Endothelial cell of umbilical vein (primary cell): ENCODE measurements at regions not wholly inside any gene's neighbourhood (a gene's known extent, or its start where the extent isn't known, plus 50 kb on each side); places are given as distances from the start of the nearest gene placed in this dataset.

Source experiments
- BruUV-seq: library from RNA; stranded (reverse); fragments of 400-500 nt; replicated peaks from 2 replicates; lab custom pipeline; 2021; lab: Mats Ljungman, UMichigan
- CTCF ChIA-PET: fragments of 300-600, 350-600 bp; sonication (Branson Sonifier 250); formaldehyde crosslinking; loops from one replicate; lab custom pipeline; 2021; ENCODE audit warnings: antibody characterized with exemption, inconsistent platforms; lab: Charles Lee
- POLR2A ChIA-PET: fragments of 300-600, 350-600 bp; sonication (Branson Sonifier 250); formaldehyde crosslinking; loops from one replicate; lab custom pipeline; 2021; ENCODE audit warnings: antibody characterized with exemption, inconsistent platforms; lab: Charles Lee
- DNase-seq: peaks from one replicate; pipeline ENCODE4 v3.0.0-alpha.2; 2011; ENCODE audit warnings: low read depth, low spot score
- FAIRE-seq: peaks from 2 replicates; lab custom pipeline; 2011; peaks lifted over from hg19 to GRCh38; lab: Jason Lieb, UNC
- H2AFZ ChIP-seq: 2 replicates; pipeline ENCODE4 v1.6.0; 2012; ENCODE audit warnings: low read depth, low read length, control low read depth, inconsistent platforms
- H3K27ac ChIP-seq: 2 replicates; pipeline ENCODE4 v1.5.1; 2011; ENCODE audit warnings: low read depth, mild to moderate bottlenecking, control low read depth, low read length, moderate library complexity; ENCODE audit not compliant: insufficient read depth
- H3K27me3 ChIP-seq, 2 experiments: 2 replicates each; pipeline versions ENCODE4 v1.6.0 to v1.6.1; 2011; ENCODE audit warnings: low read length in 2 of 2, mixed read lengths in 1 of 2; ENCODE audit not compliant: control insufficient read depth in 2 of 2, insufficient read depth in 2 of 2
- H3K36me3 ChIP-seq, 2 experiments: 2 replicates in 1 of 2; 3 replicates in 1 of 2; pipeline ENCODE4 v1.5.1; 2011; ENCODE audit warnings: low read length in 2 of 2, mild to moderate bottlenecking in 1 of 2, moderate library complexity in 1 of 2; ENCODE audit not compliant: control insufficient read depth in 2 of 2, insufficient read depth in 2 of 2; ENCODE audit errors: extremely low read depth in 1 of 2
- H3K4me1 ChIP-seq: 3 replicates; pipeline ENCODE4 v1.5.1; 2011; ENCODE audit warnings: mild to moderate bottlenecking, low read length; ENCODE audit not compliant: control insufficient read depth, insufficient read depth; ENCODE audit errors: extremely low read depth
- H3K4me2 ChIP-seq: 2 replicates; pipeline ENCODE4 v1.6.1; 2011; ENCODE audit warnings: low read length, control low read depth, mixed read lengths; ENCODE audit not compliant: insufficient read depth
- H3K4me3 ChIP-seq, 3 experiments: fragments of 200-600 bp in 1 of 3; sonication (generic), shearing (Covaris generic) in 1 of 3; replicated peaks in 1 of 3; 2 replicates each; pipeline ENCODE4 v1.5.1; 2011 to 2016; ENCODE audit warnings: control low read depth in 3 of 3, low read length in 3 of 3, mild to moderate bottlenecking in 2 of 3, inconsistent platforms in 1 of 3, low read depth in 1 of 3, moderate library complexity in 1 of 3; ENCODE audit not compliant: insufficient read depth in 1 of 3
- H3K79me2 ChIP-seq: 2 replicates; pipeline ENCODE4 v1.6.0; 2012; ENCODE audit warnings: low read length, inconsistent platforms; ENCODE audit not compliant: control insufficient read depth, insufficient read depth
- H3K9ac ChIP-seq: replicated peaks from 2 replicates; pipeline ENCODE3; 2011; ENCODE audit warnings: low read length, control low read depth; ENCODE audit not compliant: insufficient read depth; ENCODE audit errors: extremely low read depth
- H3K9me1 ChIP-seq: replicated peaks from 3 replicates; pipeline ENCODE4 v1.6.0; 2011; ENCODE audit warnings: mild to moderate bottlenecking, low read length; ENCODE audit not compliant: control insufficient read depth, insufficient read depth; ENCODE audit errors: extremely low read depth
- H3K9me3 ChIP-seq: replicated peaks from 2 replicates; pipeline ENCODE4 v1.5.1; 2012; ENCODE audit warnings: low read length, inconsistent platforms; ENCODE audit not compliant: control insufficient read depth, insufficient read depth
- H4K20me1 ChIP-seq: replicated peaks from 2 replicates; pipeline ENCODE3; 2011; ENCODE audit warnings: mild to moderate bottlenecking, low read length; ENCODE audit not compliant: control insufficient read depth, insufficient read depth; ENCODE audit errors: extremely low read depth
- EZH2 ChIP-seq: IDR thresholded peaks from 2 replicates; pipeline ENCODE4 v1.6.1; 2012; ENCODE audit warnings: borderline replicate concordance, low read depth, mild to moderate bottlenecking, moderate library complexity, low read length, inconsistent platforms; ENCODE audit not compliant: severe bottlenecking
- FOS ChIP-seq: IDR thresholded peaks from 2 replicates; pipeline ENCODE4 v1.6.1; 2011; ENCODE audit warnings: mild to moderate bottlenecking, low read length, moderate library complexity, borderline replicate concordance; ENCODE audit not compliant: insufficient read depth
- GATA2 ChIP-seq: IDR thresholded peaks from 2 replicates; pipeline ENCODE4 v1.7.0; 2011; ENCODE audit warnings: low read depth, mild to moderate bottlenecking, moderate library complexity, mixed read lengths, low read length; ENCODE audit not compliant: insufficient read length, insufficient read depth
- JUN ChIP-seq: IDR thresholded peaks from 2 replicates; pipeline ENCODE4 v1.6.1; 2011; ENCODE audit warnings: borderline replicate concordance, low read depth; ENCODE audit not compliant: insufficient read length, insufficient read depth
- MYC ChIP-seq: IDR thresholded peaks from one replicate; pipeline ENCODE4 v1.6.1; 2011; ENCODE audit warnings: mild to moderate bottlenecking, low read depth, low read length
- POLR2A ChIP-seq: IDR thresholded peaks from 2 replicates; pipeline ENCODE4 v1.6.1; 2012; ENCODE audit warnings: low read depth, mild to moderate bottlenecking, control low read depth, low read length
- POLR2AphosphoS5 ChIP-seq: IDR thresholded peaks from 2 replicates; pipeline ENCODE4 v1.6.1; 2012; ENCODE audit warnings: low read depth, mild to moderate bottlenecking, control low read depth, low read length, moderate library complexity; ENCODE audit not compliant: insufficient read depth
- dilution Hi-C: fragments of 300-500 bp; cut with MboI; formaldehyde crosslinking; loops from one replicate; pipeline ENCODE4 v1.15.0; 2019; ENCODE audit warnings: low sequenced_read_pairs; ENCODE audit not compliant: extremely low pct_ligation_motif_present
- intact Hi-C: fragments of 100-400 bp; cut with micrococcal nuclease; formaldehyde crosslinking; loops from one replicate; pipeline ENCODE4 v1.10.0; 2022
- TF ChIP-seq, protein P1 (sequence below): IDR thresholded peaks from 2 replicates; pipeline ENCODE4 v1.6.1; 2011; ENCODE audit not compliant: insufficient read depth, insufficient read length
- TF ChIP-seq, protein P2 (sequence below), 2 donors: IDR thresholded peaks; 1 replicate in 1 of 2; 2 replicates in 1 of 2; pipeline ENCODE4 v1.5.1; 2011; ENCODE audit warnings: low read length in 2 of 2, mild to moderate bottlenecking in 2 of 2, moderate library complexity in 2 of 2, control low read depth in 1 of 2, inconsistent platforms in 1 of 2, low read depth in 1 of 2; ENCODE audit not compliant: insufficient read depth in 1 of 2; ENCODE audit errors: extremely low read depth in 1 of 2

DNA sequence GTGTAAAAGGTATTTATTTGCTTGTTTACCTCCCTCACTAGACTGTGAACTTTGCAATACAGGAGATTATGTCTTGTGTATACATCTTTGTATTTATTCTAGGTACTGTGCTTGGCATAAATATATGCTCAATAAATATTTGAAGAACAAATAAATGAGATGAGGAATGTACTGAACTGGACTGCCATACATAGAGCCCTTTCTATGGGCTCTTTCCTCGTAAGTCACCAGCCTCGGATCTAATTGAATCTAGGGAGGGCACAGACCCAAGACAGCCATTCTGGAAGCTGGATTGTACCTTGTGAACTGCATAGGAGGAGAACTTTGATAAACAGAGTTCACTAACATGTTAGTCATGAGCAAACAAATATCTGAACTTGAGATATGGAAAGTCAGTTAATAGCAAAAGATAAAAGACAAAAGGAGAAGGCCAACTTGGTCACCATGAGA lies 503.9 kb downstream of the INSC start:
- H3K4me3 ChIP-seq: no peak overlapping the region
- CTCF ChIA-PET: no interaction called here
- no peak overlapping the region for H3K9ac ChIP-seq
- FAIRE-seq (no peak), DNase-seq (no peak)
- H3K9me1 ChIP-seq: no peaks in the 10 kb centered on the region
- H3K27me3 ChIP-seq: no peaks in the 10 kb centered on the region
- no peaks in the 10 kb centered on the region for H3K4me1 ChIP-seq
- H3K36me3 ChIP-seq: no peaks in the 10 kb centered on the region
- no peak overlapping the region for H3K27ac ChIP-seq
- H3K79me2 ChIP-seq: no peaks in the 10 kb centered on the region
- POLR2A ChIA-PET: no interaction called here
- no peaks in the 10 kb centered on the region for H4K20me1 ChIP-seq
- no peaks in the 10 kb centered on the region for H3K9me3 ChIP-seq
- H2AFZ ChIP-seq: no peak overlapping the region
- TF ChIP-seq FOS (no peak), EZH2 (no peak), POLR2A (no peak), GATA2 (no peak), POLR2AphosphoS5 (no peak), MYC (no peak), JUN (no peak)
- TF ChIP-seq, protein P1, sequence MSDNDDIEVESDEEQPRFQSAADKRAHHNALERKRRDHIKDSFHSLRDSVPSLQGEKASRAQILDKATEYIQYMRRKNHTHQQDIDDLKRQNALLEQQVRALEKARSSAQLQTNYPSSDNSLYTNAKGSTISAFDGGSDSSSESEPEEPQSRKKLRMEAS: no peak
- TF ChIP-seq, protein P2, sequence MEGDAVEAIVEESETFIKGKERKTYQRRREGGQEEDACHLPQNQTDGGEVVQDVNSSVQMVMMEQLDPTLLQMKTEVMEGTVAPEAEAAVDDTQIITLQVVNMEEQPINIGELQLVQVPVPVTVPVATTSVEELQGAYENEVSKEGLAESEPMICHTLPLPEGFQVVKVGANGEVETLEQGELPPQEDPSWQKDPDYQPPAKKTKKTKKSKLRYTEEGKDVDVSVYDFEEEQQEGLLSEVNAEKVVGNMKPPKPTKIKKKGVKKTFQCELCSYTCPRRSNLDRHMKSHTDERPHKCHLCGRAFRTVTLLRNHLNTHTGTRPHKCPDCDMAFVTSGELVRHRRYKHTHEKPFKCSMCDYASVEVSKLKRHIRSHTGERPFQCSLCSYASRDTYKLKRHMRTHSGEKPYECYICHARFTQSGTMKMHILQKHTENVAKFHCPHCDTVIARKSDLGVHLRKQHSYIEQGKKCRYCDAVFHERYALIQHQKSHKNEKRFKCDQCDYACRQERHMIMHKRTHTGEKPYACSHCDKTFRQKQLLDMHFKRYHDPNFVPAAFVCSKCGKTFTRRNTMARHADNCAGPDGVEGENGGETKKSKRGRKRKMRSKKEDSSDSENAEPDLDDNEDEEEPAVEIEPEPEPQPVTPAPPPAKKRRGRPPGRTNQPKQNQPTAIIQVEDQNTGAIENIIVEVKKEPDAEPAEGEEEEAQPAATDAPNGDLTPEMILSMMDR (IDR thresholded peaks at IDR 0.05; ENCODE audit: extremely low read depth in 1 of 2, insufficient read depth in 1 of 2, low read depth in 1 of 2, low read length in 2 of 2): no peak
- intact Hi-C loops: no loop called here
- dilution Hi-C loops: no loop called here
- no TSS peak for BruUV-seq
- no peak overlapping the region for H3K4me2 ChIP-seq
